22Rv1 (cell line): ENCODE measurements at regions not wholly inside any gene's neighbourhood (a gene's known extent, or its start where the extent isn't known, plus 50 kb on each side); places are given as distances from the start of the nearest gene placed in this dataset.

ENCODE experiments used
- H3K27ac ChIP-seq: fragments of 450-650 bp; 2 replicates; pipeline ENCODE4 v1.5.1; 2017
- CTCF ChIP-seq: fragments of 450-650 bp; IDR thresholded peaks from 2 replicates; pipeline ENCODE4 v1.5.1; 2017; ENCODE audit warnings: mild to moderate bottlenecking
- ZFX ChIP-seq: fragments of 450-650 bp; IDR thresholded peaks from 2 replicates; pipeline ENCODE4 v1.6.1; 2017; ENCODE audit warnings: antibody characterized with exemption, borderline replicate concordance

DNA sequence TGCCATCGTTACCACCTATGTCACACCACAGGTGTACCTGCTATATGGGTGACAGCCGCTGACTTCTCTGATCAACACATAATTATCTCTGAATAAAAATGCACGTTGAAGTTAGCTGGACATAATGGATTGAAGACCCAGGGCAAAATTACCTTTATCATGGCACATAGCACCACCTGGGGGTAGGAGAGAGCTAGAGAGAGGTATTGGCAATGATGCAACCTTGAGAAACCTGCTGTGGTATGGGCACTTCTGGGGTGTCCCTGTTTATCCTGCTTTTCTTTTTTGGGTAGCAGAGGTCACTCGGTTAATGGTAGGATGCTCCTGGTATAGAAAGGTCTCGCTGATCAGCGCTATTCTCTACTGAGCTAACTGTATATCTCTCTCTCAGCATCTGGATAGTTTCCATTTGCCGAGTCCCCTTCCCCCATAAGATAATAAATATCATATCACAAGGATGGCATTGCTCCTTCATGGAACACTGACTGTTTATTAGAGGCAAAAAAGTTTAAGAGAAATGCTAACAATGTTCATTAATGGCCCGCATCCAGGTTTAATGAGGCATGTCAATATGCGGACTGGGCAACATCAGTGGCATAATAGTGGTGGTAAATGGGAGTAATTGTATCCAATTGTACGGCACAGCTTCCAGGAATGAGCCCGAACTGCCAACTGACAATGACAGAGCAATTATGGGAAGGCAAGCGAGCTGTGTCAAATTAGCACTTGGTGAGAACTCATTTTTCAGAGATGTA is 323.1 kb downstream of the TFEC start:
- TF ChIP-seq CTCF (peak; percentile 72), ZFX (no peak)
- no peak overlapping the region for H3K27ac ChIP-seq

GRCh38 chr7:115704884-115705283 is 325.7 kb downstream of the TFEC start:
- no peak overlapping the region for H3K27ac ChIP-seq
- TF ChIP-seq ZFX: no peak
- TF ChIP-seq CTCF: no peak

DNA sequence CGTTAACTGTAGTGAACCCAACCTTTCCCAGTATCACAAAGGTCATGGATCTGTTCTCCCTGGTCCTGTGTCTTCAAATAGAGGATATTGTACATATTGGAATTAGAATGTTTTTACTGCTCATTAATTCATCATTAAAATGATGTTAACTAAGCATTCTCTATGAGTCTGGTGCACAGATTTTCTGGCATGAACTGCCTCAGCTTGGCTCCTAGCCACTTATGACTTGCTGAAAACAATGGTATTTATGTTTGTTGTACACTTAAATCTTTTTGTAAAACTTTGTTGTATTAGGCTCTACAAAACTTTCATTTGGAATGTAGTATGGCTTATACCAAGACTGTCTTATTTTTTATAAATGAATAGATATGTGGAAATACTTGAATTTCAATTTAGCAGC is 329.4 kb downstream of the TFEC start:
- no peak overlapping the region for H3K27ac ChIP-seq
- TF ChIP-seq CTCF (no peak), ZFX (no peak)

- no peak overlapping the region for H3K27ac ChIP-seq
- TF ChIP-seq ZFX (no peak), CTCF (no peak)
Observed at GRCh38 chr7:115694424-115694823, 336.1 kb downstream of the TFEC start.

DNA sequence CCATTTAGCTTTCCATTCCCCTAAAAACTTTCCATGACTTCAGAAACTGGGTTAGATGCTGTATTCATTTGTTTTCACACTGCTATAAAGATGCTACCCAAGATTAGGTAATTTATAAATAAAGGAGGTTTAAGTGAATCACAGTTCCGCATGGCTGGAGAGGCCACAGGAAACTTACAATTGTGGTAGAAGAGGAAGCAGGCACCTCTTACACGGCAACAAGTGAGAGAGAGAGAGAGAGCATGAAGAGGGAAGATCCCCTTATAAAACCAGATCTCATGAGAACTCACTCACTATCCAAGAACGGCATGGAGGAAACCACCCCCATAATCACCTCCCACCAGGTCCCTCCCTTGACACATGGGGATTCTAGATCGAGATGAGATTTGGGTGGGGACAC is 336.8 kb downstream of the TFEC start:
- no peak for TF ChIP-seq CTCF
- TF ChIP-seq ZFX: no peak
- H3K27ac ChIP-seq: no peak overlapping the region

DNA sequence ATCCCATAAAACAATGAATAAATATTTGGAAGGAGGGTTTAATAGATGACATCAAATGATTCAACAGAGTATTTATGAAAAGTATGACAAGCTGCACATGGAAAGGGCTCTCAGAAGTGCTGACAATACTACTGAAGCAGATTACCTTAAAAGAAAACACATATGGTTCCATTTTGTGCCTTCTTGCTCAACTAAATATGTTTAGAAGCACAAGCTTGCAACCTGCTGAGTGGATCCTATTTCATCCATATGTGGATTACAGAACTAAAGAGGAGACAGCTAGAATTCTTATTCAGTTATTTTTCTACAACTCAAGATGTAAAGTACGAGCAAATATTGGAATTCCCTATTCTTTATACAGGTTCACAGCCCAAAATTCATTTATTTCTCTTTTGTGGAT is 340.6 kb downstream of the TFEC start:
- TF ChIP-seq ZFX (no peak), CTCF (no peak)
- no peak overlapping the region for H3K27ac ChIP-seq

DNA sequence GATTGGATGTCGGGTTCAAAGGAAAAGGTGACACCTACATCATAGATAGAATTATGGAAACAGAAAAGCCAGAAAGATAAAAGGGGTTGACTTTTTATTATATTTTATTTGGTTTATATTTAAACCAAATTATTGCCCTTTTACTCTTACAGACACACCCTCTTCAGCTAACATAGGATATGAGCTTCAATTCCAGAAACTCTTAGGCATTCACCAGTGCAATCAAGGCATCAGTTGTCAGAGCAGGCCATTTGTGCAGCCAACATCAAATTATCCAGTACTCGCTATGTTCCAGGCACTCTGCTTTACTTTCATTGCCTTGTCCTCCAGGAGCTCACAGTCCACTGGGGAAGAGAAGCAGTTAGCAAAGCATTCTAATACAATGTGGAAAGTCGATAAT is 347.5 kb downstream of the TFEC start:
- no peak overlapping the region for H3K27ac ChIP-seq
- TF ChIP-seq ZFX: no peak
- TF ChIP-seq CTCF: no peak
